IMR-90 (cell line): ENCODE measurements at regions not wholly inside any gene's neighbourhood (a gene's known extent, or its start where the extent isn't known, plus 50 kb on each side); places are given as distances from the start of the nearest gene placed in this dataset.

Source experiments
- ATAC-seq: fragments of 200-7000 bp; cut with Tn5 transposase; 2 replicates; pipeline ENCODE4 v1.9.1; 2020; ENCODE audit warnings: low read depth, mild to moderate bottlenecking, moderate library complexity
- BruUV-seq: library from RNA; stranded (reverse); fragments of 400-500 nt; replicated peaks from 2 replicates; lab custom pipeline; 2021; lab: Mats Ljungman, UMichigan
- CTCF ChIA-PET: fragments of 300-600 bp; formaldehyde crosslinking; extraction: SDS; loops from one replicate; lab custom pipeline; 2021; ENCODE audit warnings: antibody characterized with exemption; lab: Yijun Ruan, JAX
- POLR2A ChIA-PET: fragments of 300-600 bp; sonication (Branson Sonifier 250); formaldehyde crosslinking; loops from one replicate; lab custom pipeline; 2022; ENCODE audit warnings: antibody characterized with exemption; ENCODE audit not compliant: unreplicated experiment; lab: Charles Lee
- DNase-seq: peaks from one replicate; pipeline ENCODE4 v3.0.0; 2013
- H2AFZ ChIP-seq: replicated peaks from 2 replicates; pipeline ENCODE3; 2013; ENCODE audit warnings: low read length, mild to moderate bottlenecking; ENCODE audit not compliant: poor library complexity
- H2AK5ac ChIP-seq: 2 replicates; pipeline ENCODE4 v1.6.1; 2013; ENCODE audit warnings: low read depth, low read length, inconsistent platforms
- H2AK9ac ChIP-seq: replicated peaks from 2 replicates; pipeline ENCODE3; 2013; ENCODE audit warnings: mild to moderate bottlenecking, low read depth, low read length, moderate library complexity; ENCODE audit not compliant: poor library complexity
- H2BK120ac ChIP-seq: 2 replicates; pipeline ENCODE4 v1.6.1; 2013; ENCODE audit warnings: low read depth, low read length, inconsistent platforms
- H2BK15ac ChIP-seq: 3 replicates; pipeline ENCODE4 v1.6.1; 2013; ENCODE audit warnings: low read depth, low read length, inconsistent platforms
- H2BK20ac ChIP-seq: 2 replicates; pipeline ENCODE4 v1.6.1; 2013; ENCODE audit warnings: low read depth, mild to moderate bottlenecking, inconsistent platforms, low read length, moderate library complexity
- H2BK5ac ChIP-seq: 2 replicates; pipeline ENCODE4 v1.6.1; 2013; ENCODE audit warnings: mild to moderate bottlenecking, low read depth, low read length, inconsistent platforms; ENCODE audit not compliant: poor library complexity, severe bottlenecking
- H3K14ac ChIP-seq: replicated peaks from 2 replicates; pipeline ENCODE4 v1.6.1; 2013; ENCODE audit warnings: low read depth, low read length, inconsistent platforms
- H3K18ac ChIP-seq: 2 replicates; pipeline ENCODE4 v1.6.1; 2013; ENCODE audit warnings: low read depth, low read length, control low read depth
- H3K23ac ChIP-seq: 2 replicates; pipeline ENCODE4 v1.6.1; 2013; ENCODE audit warnings: low read depth, low read length, inconsistent platforms
- H3K27ac ChIP-seq: 2 replicates; pipeline ENCODE4 v1.5.1; 2013; ENCODE audit warnings: mild to moderate bottlenecking, control low read depth, low read length; ENCODE audit not compliant: insufficient read depth
- H3K27me3 ChIP-seq: 2 replicates; pipeline ENCODE4 v1.6.1; 2013; ENCODE audit warnings: low read length; ENCODE audit not compliant: control insufficient read depth, insufficient read depth
- H3K36me3 ChIP-seq: 2 replicates; pipeline ENCODE4 v1.6.1; 2013; ENCODE audit warnings: low read length, mixed read lengths; ENCODE audit not compliant: control insufficient read depth, insufficient read depth
- H3K4ac ChIP-seq: 2 replicates; pipeline ENCODE4 v1.6.1; 2013; ENCODE audit warnings: low read depth, low read length, inconsistent platforms
- H3K4me1 ChIP-seq: 2 replicates; pipeline ENCODE4 v1.6.1; 2013; ENCODE audit warnings: low read length, mixed read lengths; ENCODE audit not compliant: control insufficient read depth, insufficient read depth
- H3K4me2 ChIP-seq: 2 replicates; pipeline ENCODE4 v1.6.1; 2013; ENCODE audit warnings: low read depth, mild to moderate bottlenecking, control low read depth, low read length, moderate library complexity
- H3K4me3 ChIP-seq: 2 replicates; pipeline ENCODE4 v1.5.1; 2013; ENCODE audit warnings: low read depth, mild to moderate bottlenecking, control low read depth, low read length, moderate library complexity; ENCODE audit not compliant: insufficient read depth
- H3K56ac ChIP-seq: 2 replicates; pipeline ENCODE4 v1.6.1; 2013; ENCODE audit warnings: low read length, inconsistent platforms; ENCODE audit not compliant: insufficient read depth; ENCODE audit errors: extremely low read depth
- H3K79me1 ChIP-seq, 2 experiments: 2 replicates each; pipeline ENCODE4 v1.6.1; 2013; ENCODE audit warnings: low read length in 2 of 2, inconsistent platforms in 1 of 2, low read depth in 1 of 2
- H3K9ac ChIP-seq: 2 replicates; pipeline ENCODE4 v1.6.1; 2013; ENCODE audit warnings: low read depth, low read length, control low read depth
- H3K9me1 ChIP-seq: 2 replicates; pipeline ENCODE4 v1.6.1; 2013; ENCODE audit warnings: low read length, inconsistent platforms; ENCODE audit not compliant: insufficient read depth
- H3K9me3 ChIP-seq: 2 replicates; pipeline ENCODE4 v1.6.1; 2013; ENCODE audit warnings: low read length; ENCODE audit not compliant: control insufficient read depth, insufficient read depth
- H4K20me1 ChIP-seq: 2 replicates; pipeline ENCODE4 v1.6.1; 2013; ENCODE audit warnings: low read length, inconsistent platforms; ENCODE audit not compliant: insufficient read depth
- H4K5ac ChIP-seq: 2 replicates; pipeline ENCODE4 v1.6.1; 2013; ENCODE audit warnings: mild to moderate bottlenecking, low read depth, low read length, control low read depth
- H4K8ac ChIP-seq, 2 experiments: 2 replicates each; pipeline ENCODE4 v1.6.1; 2013; ENCODE audit warnings: low read depth in 2 of 2, low read length in 2 of 2, control low read depth in 1 of 2, inconsistent platforms in 1 of 2
- H4K91ac ChIP-seq: 2 replicates; pipeline ENCODE4 v1.6.1; 2013; ENCODE audit warnings: low read depth, low read length, inconsistent platforms; ENCODE audit not compliant: insufficient read depth
- BHLHE40 ChIP-seq: fragments of 150-350 bp; IDR thresholded peaks from 2 replicates; pipeline ENCODE4 v1.6.1; 2016; ENCODE audit warnings: mild to moderate bottlenecking, low read depth, low read length
- FOS ChIP-seq: fragments of 150-350 bp; IDR thresholded peaks from 2 replicates; pipeline ENCODE4 v1.6.1; 2016; ENCODE audit warnings: low read depth, low read length
- MAZ ChIP-seq: IDR thresholded peaks from 2 replicates; pipeline ENCODE4 v1.6.1; 2012; ENCODE audit warnings: low read depth, mild to moderate bottlenecking, low read length, improper control_type of control experiment, moderate library complexity, borderline replicate concordance
- RAD21 ChIP-seq: IDR thresholded peaks from 2 replicates; pipeline ENCODE4 v1.6.1; 2012; ENCODE audit warnings: low read length, improper control_type of control experiment
- USF2 ChIP-seq: fragments of 150-350 bp; IDR thresholded peaks from 2 replicates; pipeline ENCODE4 v1.6.1; 2017; ENCODE audit warnings: mild to moderate bottlenecking, antibody characterized with exemption, low read length, low read depth
- WGBS, 2 experiments: methylation state at CpG; one replicate each; pipeline versions ENCODE4 v1.1.5 to v1.1.7; 2013; ENCODE audit warnings: missing lambda C conversion rate in 2 of 2; ENCODE audit not compliant: insufficient read length in 1 of 2; ENCODE audit errors: extremely low coverage in 2 of 2; 5-methylcytosine and 5-hydroxymethylcytosine counted together
- dilution Hi-C: fragments of 300-500 bp; cut with HindIII; formaldehyde crosslinking; loops from one replicate; pipeline ENCODE4 v1.14.3; 2018; ENCODE audit warnings: low sequenced_read_pairs; ENCODE audit not compliant: unreplicated experiment
- in situ Hi-C: fragments of 300-500 bp; cut with MboI; formaldehyde crosslinking; loops from 3 replicates; pipeline ENCODE4 v1.14.3; 2019; ENCODE audit warnings: low sequenced_read_pairs, inconsistent platforms, mixed read lengths
- intact Hi-C: fragments of 100-400 bp; cut with micrococcal nuclease; formaldehyde crosslinking; loops from 2 replicates; pipeline ENCODE4 v1.10.0; 2022

GRCh38 chr9:116100711-116101121 lies 52.9 kb upstream of the PAPPA start:
- no peak overlapping the region for H2AFZ ChIP-seq
- no peaks in the 10 kb centered on the region for H3K36me3 ChIP-seq
- in situ Hi-C loops (no loop called here), intact Hi-C loops (loop anchor here (2.0 to 5.0 kb wide), 2 partner anchors 52 to 156 kb away; partner anchors contain the start of gene PAPPA), dilution Hi-C loops (no loop called here)
- H3K27me3 ChIP-seq: no peaks in the 10 kb centered on the region
- peak overlapping the region; percentile 79; the same call in 1 of the 2 replicates for H4K5ac ChIP-seq
- ChIA-PET POLR2A (no interaction called here), CTCF (no interaction called here)
- H3K9ac ChIP-seq: no peak overlapping the region
- peak overlapping the region; percentile 39; the same call in 1 of the 2 replicates for H3K4ac ChIP-seq
- H2BK5ac ChIP-seq: peak overlapping the region; percentile 90
- H4K8ac ChIP-seq: peak overlapping the region in 1 of 2 experiments; percentile 1; a peak in 1 of 4 replicates
- no peaks in the 10 kb centered on the region for H4K20me1 ChIP-seq
- H3K14ac ChIP-seq: peak overlapping the region; percentile 54; the same call in 1 of the 2 replicates
- peak overlapping the region; percentile 32; the same call in 1 of the 2 replicates for H3K4me2 ChIP-seq
- H2AK9ac ChIP-seq: no peak overlapping the region
- peak overlapping the region; percentile 83 for H2BK20ac ChIP-seq
- H2BK15ac ChIP-seq: no peak overlapping the region
- ATAC-seq: peak; percentile 81
- no peak overlapping the region for H3K27ac ChIP-seq
- TF ChIP-seq RAD21 (0 out of 2 replicates have a peak, but pooled peaks have one; percentile 12), MAZ (no peak), USF2 (no peak), BHLHE40 (peak; percentile 85), FOS (peak; percentile 84)
- peaks cover 10% of the 10 kb centered on the region for H3K4me1 ChIP-seq
- peak overlapping the region; percentile 94 for H3K18ac ChIP-seq
- peaks cover 10% of the 10 kb centered on the region for H3K9me1 ChIP-seq
- no peaks in the 10 kb centered on the region for H3K79me1 ChIP-seq
- H3K4me3 ChIP-seq: no peak overlapping the region
- H3K9me3 ChIP-seq: no peaks in the 10 kb centered on the region
- H4K91ac ChIP-seq: no peak overlapping the region
- no peak overlapping the region for H2AK5ac ChIP-seq
- no TSS peak for BruUV-seq
- peak overlapping the region; percentile 62; the same call in 1 of the 2 replicates for H2BK120ac ChIP-seq
- no CpG with 5 or more reads among the region's 3 CpGs for WGBS, 2 experiments
- no peak overlapping the region for H3K56ac ChIP-seq
- peak overlapping the region; percentile 46; the same call in 1 of the 2 replicates for H3K23ac ChIP-seq
- peak; percentile 93 for DNase-seq
